H9 (cell line): ENCODE measurements at regions not wholly inside any gene's neighbourhood (a gene's known extent, or its start where the extent isn't known, plus 50 kb on each side); places are given as distances from the start of the nearest gene placed in this dataset.

ENCODE experiments used
- DNase-seq: peaks from one replicate; pipeline ENCODE4 v3.0.0-alpha.2; 2017
- H2AFZ ChIP-seq: one replicate; pipeline ENCODE4 v1.6.1; 2013; ENCODE audit warnings: mild to moderate bottlenecking, low read length, control low read depth, moderate library complexity
- H2AK5ac ChIP-seq: 2 replicates; pipeline ENCODE4 v1.6.1; 2013; ENCODE audit warnings: low read length, control low read depth, mixed read lengths; ENCODE audit not compliant: insufficient read length
- H2BK120ac ChIP-seq: one replicate; pipeline ENCODE4 v1.6.1; 2013; ENCODE audit warnings: low read depth, mild to moderate bottlenecking, low read length, control low read depth, inconsistent platforms; ENCODE audit not compliant: poor library complexity, severe bottlenecking
- H2BK12ac ChIP-seq: 2 replicates; pipeline ENCODE4 v1.6.1; 2013; ENCODE audit warnings: low read length, control low read depth, mixed read lengths, low read depth; ENCODE audit not compliant: insufficient read length
- H2BK15ac ChIP-seq: 2 replicates; pipeline ENCODE4 v1.6.1; 2013; ENCODE audit warnings: low read depth, low read length, control low read depth
- H2BK20ac ChIP-seq: one replicate; pipeline ENCODE4 v1.6.1; 2013; ENCODE audit warnings: low read depth, mild to moderate bottlenecking, low read length, control low read depth, inconsistent platforms; ENCODE audit not compliant: poor library complexity, severe bottlenecking
- H2BK5ac ChIP-seq: 2 replicates; pipeline ENCODE4 v1.6.1; 2013; ENCODE audit warnings: low read length, control low read depth, mixed read lengths; ENCODE audit not compliant: insufficient read length
- H3K14ac ChIP-seq: 2 replicates; pipeline ENCODE4 v1.6.1; 2013; ENCODE audit warnings: low read length, control low read depth; ENCODE audit not compliant: insufficient read depth
- H3K18ac ChIP-seq: 2 replicates; pipeline ENCODE4 v1.6.1; 2013; ENCODE audit warnings: low read depth, mild to moderate bottlenecking, mixed read lengths, low read length, control low read depth; ENCODE audit not compliant: insufficient read length
- H3K23ac ChIP-seq: 2 replicates; pipeline ENCODE4 v1.6.1; 2013; ENCODE audit warnings: low read length, control low read depth, mixed read lengths, low read depth; ENCODE audit not compliant: insufficient read length
- H3K23me2 ChIP-seq: 2 replicates; pipeline ENCODE4 v1.6.1; 2013; ENCODE audit warnings: low read depth, mild to moderate bottlenecking, mixed read lengths, low read length, control low read depth; ENCODE audit not compliant: insufficient read length, poor library complexity, severe bottlenecking
- H3K27ac ChIP-seq: 2 replicates; pipeline ENCODE4 v1.5.1; 2013; ENCODE audit warnings: low read length, control low read depth, mixed read lengths, low read depth; ENCODE audit not compliant: insufficient read length
- H3K27me3 ChIP-seq: 2 replicates; pipeline ENCODE4 v1.6.1; 2013; ENCODE audit warnings: low read length, control low read depth, inconsistent platforms; ENCODE audit not compliant: insufficient read depth
- H3K4ac ChIP-seq: 2 replicates; pipeline ENCODE4 v1.6.1; 2013; ENCODE audit warnings: low read depth, mild to moderate bottlenecking, control low read depth, inconsistent platforms, low read length, moderate library complexity
- H3K4me1 ChIP-seq: 2 replicates; pipeline ENCODE4 v1.6.1; 2013; ENCODE audit warnings: low read length, control low read depth, inconsistent platforms; ENCODE audit not compliant: insufficient read depth
- H3K4me2 ChIP-seq: 2 replicates; pipeline ENCODE4 v1.6.1; 2013; ENCODE audit warnings: low read length, control low read depth, mixed read lengths; ENCODE audit not compliant: insufficient read length, insufficient read depth
- H3K56ac ChIP-seq: 2 replicates; pipeline ENCODE4 v1.6.1; 2013; ENCODE audit warnings: low read depth, mild to moderate bottlenecking, mixed read lengths, low read length, control low read depth; ENCODE audit not compliant: insufficient read length
- H3K79me1 ChIP-seq: 2 replicates; pipeline ENCODE4 v1.6.1; 2013; ENCODE audit warnings: low read depth, mild to moderate bottlenecking, moderate library complexity, low read length, control low read depth, inconsistent platforms; ENCODE audit not compliant: insufficient read depth, poor library complexity, severe bottlenecking
- H3K79me2 ChIP-seq: 2 replicates; pipeline ENCODE4 v1.6.1; 2013; ENCODE audit warnings: low read length, control low read depth, inconsistent platforms; ENCODE audit not compliant: insufficient read depth
- H3K9ac ChIP-seq: 2 replicates; pipeline ENCODE4 v1.6.1; 2013; ENCODE audit warnings: low read length, control low read depth, mixed read lengths; ENCODE audit not compliant: insufficient read length; ENCODE audit errors: extremely low read depth
- H3K9me3 ChIP-seq: one replicate; pipeline ENCODE4 v1.6.1; 2013; ENCODE audit warnings: low read depth, low read length, inconsistent platforms; ENCODE audit not compliant: control insufficient read depth
- H3T11ph ChIP-seq: one replicate; pipeline ENCODE4 v1.6.1; 2013; ENCODE audit warnings: mild to moderate bottlenecking, low read length, control low read depth, inconsistent platforms
- H4K20me1 ChIP-seq: one replicate; pipeline ENCODE4 v1.6.1; 2013; ENCODE audit not compliant: control insufficient read depth, insufficient read length, insufficient read depth
- H4K5ac ChIP-seq: 2 replicates; pipeline ENCODE4 v1.6.1; 2013; ENCODE audit warnings: low read depth, mild to moderate bottlenecking, mixed read lengths, low read length, control low read depth; ENCODE audit not compliant: insufficient read length
- H4K8ac ChIP-seq: replicated peaks from 2 replicates; pipeline ENCODE4 v1.6.1; 2013; ENCODE audit warnings: low read length, control low read depth, mixed read lengths, low read depth; ENCODE audit not compliant: insufficient read length
- H4K91ac ChIP-seq: 2 replicates; pipeline ENCODE4 v1.6.1; 2013; ENCODE audit warnings: low read depth, mild to moderate bottlenecking, moderate library complexity, mixed read lengths, low read length, control low read depth; ENCODE audit not compliant: insufficient read length
- H3K27ac Mint-ChIP-seq, 3 experiments: 2 replicates in 2 of 3; 3 replicates in 1 of 3; pipeline ENCODE4 v1.8.0; 2020 to 2021; ENCODE audit warnings: mixed read lengths in 3 of 3, mild to moderate bottlenecking in 1 of 3, moderate library complexity in 1 of 3
- H3K27me3 Mint-ChIP-seq: 2 replicates; pipeline ENCODE4 v1.8.0; 2021; ENCODE audit warnings: low read depth, mild to moderate bottlenecking, moderate library complexity, mixed read lengths
- H3K36me3 Mint-ChIP-seq, 3 experiments: 2 replicates in 2 of 3; 3 replicates in 1 of 3; pipeline ENCODE4 v1.8.0; 2020 to 2021; ENCODE audit warnings: low read depth in 3 of 3, mixed read lengths in 3 of 3; ENCODE audit not compliant: insufficient read depth in 1 of 3
- H3K4me1 Mint-ChIP-seq, 2 experiments: 2 replicates each; pipeline ENCODE4 v1.8.0; 2020; ENCODE audit warnings: mixed read lengths in 2 of 2
- H3K4me3 Mint-ChIP-seq, 2 experiments: 2 replicates in 1 of 2; 3 replicates in 1 of 2; pipeline ENCODE4 v1.8.0; 2020 to 2021; ENCODE audit warnings: mild to moderate bottlenecking in 2 of 2, mixed read lengths in 2 of 2, moderate library complexity in 1 of 2
- H3K9me3 Mint-ChIP-seq, 2 experiments: 2 replicates in 1 of 2; 3 replicates in 1 of 2; pipeline ENCODE4 v1.8.0; 2020; ENCODE audit warnings: mild to moderate bottlenecking in 2 of 2, mixed read lengths in 2 of 2, moderate library complexity in 1 of 2
- CTCF ChIP-seq: fragments of 200-600 bp; sonication (generic); conservative IDR thresholded peaks from 3 replicates; pipeline ENCODE4 v1.8.0; 2021; ENCODE audit warnings: antibody characterized with exemption, mild to moderate bottlenecking
- WGBS: extraction: QIAGEN DNeasy Blood & Tissue Kit; methylation state at CpG from one replicate; pipeline ENCODE4 v1.1.7; 2013; ENCODE audit warnings: missing lambda C conversion rate, low lambda C conversion rate, mixed read lengths; ENCODE audit not compliant: insufficient read length; ENCODE audit errors: extremely low coverage; 5-methylcytosine and 5-hydroxymethylcytosine counted together

GRCh38 chr1:168422203-168422847, 121.5 kb downstream of the XCL2 start:
- H3K14ac ChIP-seq, result no peak overlapping the region
- no peak overlapping the region for H3K56ac ChIP-seq
- no peak overlapping the region for H3K4me3 Mint-ChIP-seq
- H2AK5ac ChIP-seq, result no peak overlapping the region
- no peaks in the 10 kb centered on the region for H3K27me3 Mint-ChIP-seq
- H3K9me3 Mint-ChIP-seq, result no peaks in the 10 kb centered on the region
- no peaks in the 10 kb centered on the region for H3K79me2 ChIP-seq
- no peaks in the 10 kb centered on the region for H3K79me1 ChIP-seq
- no peak overlapping the region for H3K9ac ChIP-seq
- H4K91ac ChIP-seq, result no peak overlapping the region
- no peak for DNase-seq
- H2BK12ac ChIP-seq, result no peak overlapping the region
- no peak overlapping the region for H2BK20ac ChIP-seq
- H4K5ac ChIP-seq, result no peak overlapping the region
- peaks cover under 1 to 1% of the 10 kb centered on the region in 2 experiments; a peak in 2 of 4 replicates for H3K4me1 Mint-ChIP-seq
- no peak overlapping the region for H3K27ac ChIP-seq
- no peak overlapping the region for H3K27ac Mint-ChIP-seq
- no peak overlapping the region for H4K8ac ChIP-seq
- H2BK15ac ChIP-seq, result no peak overlapping the region
- H3K4me1 ChIP-seq, result peaks cover 8% of the 10 kb centered on the region; the same call in 1 of the 2 replicates
- H3K4me2 ChIP-seq, result no peak overlapping the region
- no peaks in the 10 kb centered on the region; a peak in 1 of 7 replicates for H3K36me3 Mint-ChIP-seq
- no peaks in the 10 kb centered on the region for H3K23me2 ChIP-seq
- no peak; the same call in 2 of the 3 replicates for TF ChIP-seq CTCF
- no CpG with 5 or more reads among the region's 1 CpG for WGBS
- H3K9me3 ChIP-seq, result no peaks in the 10 kb centered on the region
- H3T11ph ChIP-seq, result no peak overlapping the region
- H2AFZ ChIP-seq, result no peak overlapping the region
- no peak overlapping the region for H2BK120ac ChIP-seq
- no peak overlapping the region for H3K23ac ChIP-seq
- H3K4ac ChIP-seq, result no peak overlapping the region
- no peak overlapping the region for H2BK5ac ChIP-seq
- H4K20me1 ChIP-seq, result no peaks in the 10 kb centered on the region
- H3K27me3 ChIP-seq, result no peaks in the 10 kb centered on the region
- H3K18ac ChIP-seq, result no peak overlapping the region
